WTC11 (cell line): ENCODE measurements at regions not wholly inside any gene's neighbourhood (a gene's known extent, or its start where the extent isn't known, plus 50 kb on each side); places are given as distances from the start of the nearest gene placed in this dataset.

Experiments used
- ATAC-seq: fragments of 200-7000 bp; cut with Tn5 transposase; 2 replicates; pipeline ENCODE4 v1.10.0; 2021; ENCODE audit warnings: mild to moderate bottlenecking, moderate library complexity
- CTCF ChIA-PET: fragments of 300-600 bp; sonication (Branson Sonifier 250); formaldehyde crosslinking; loops from one replicate; lab custom pipeline; 2021; ENCODE audit warnings: antibody characterized with exemption; lab: Charles Lee
- POLR2A ChIA-PET: fragments of 350-600 bp; sonication (Branson Sonifier 250); formaldehyde crosslinking; loops from one replicate; lab custom pipeline; 2021; ENCODE audit warnings: antibody characterized with exemption; lab: Charles Lee
- DNase-seq: peaks from one replicate; pipeline ENCODE4 v3.0.0; 2021; ENCODE audit warnings: low spot score
- H3K27ac Mint-ChIP-seq: 2 replicates; pipeline ENCODE4 v1.8.0; 2021; ENCODE audit warnings: mixed read lengths
- H3K27me3 Mint-ChIP-seq: 2 replicates; pipeline ENCODE4 v1.8.0; 2021; ENCODE audit warnings: low read depth, mild to moderate bottlenecking, moderate library complexity, mixed read lengths
- H3K36me3 Mint-ChIP-seq: 2 replicates; pipeline ENCODE4 v1.8.0; 2021; ENCODE audit warnings: mixed read lengths
- H3K4me1 Mint-ChIP-seq: 2 replicates; pipeline ENCODE4 v1.8.0; 2022; ENCODE audit warnings: mixed read lengths
- H3K4me3 Mint-ChIP-seq: 2 replicates; pipeline ENCODE4 v1.8.0; 2021; ENCODE audit warnings: mild to moderate bottlenecking, moderate library complexity, mixed read lengths
- H3K9me3 Mint-ChIP-seq: 2 replicates; pipeline ENCODE4 v1.8.0; 2021; ENCODE audit warnings: mixed read lengths
- AR ChIP-seq: fragments of 250-450 bp; sonication (Bioruptor Pico); IDR thresholded peaks from 2 replicates; pipeline ENCODE4 v1.9.0; 2021; ENCODE audit warnings: mild to moderate bottlenecking
- ATF3 ChIP-seq: sonication (generic); formaldehyde crosslinking; conservative IDR thresholded peaks from 2 replicates; pipeline ENCODE4 v1.8.1; 2022; ENCODE audit warnings: mild to moderate bottlenecking, missing genetic modification reagents
- CBFB ChIP-seq: sonication (generic); formaldehyde crosslinking; IDR thresholded peaks from 2 replicates; pipeline ENCODE4 v1.8.1; 2022; ENCODE audit warnings: mild to moderate bottlenecking, low read depth, missing genetic modification reagents
- CTCF ChIP-seq: fragments of 200-600 bp; IDR thresholded peaks from 2 replicates; pipeline ENCODE4 v1.8.0; 2022; ENCODE audit warnings: antibody characterized with exemption
- E2F1 ChIP-seq: sonication (generic); formaldehyde crosslinking; IDR thresholded peaks from 2 replicates; pipeline ENCODE4 v1.8.0; 2022; ENCODE audit warnings: mild to moderate bottlenecking, missing genetic modification reagents
- E2F4 ChIP-seq: sonication (generic); formaldehyde crosslinking; IDR thresholded peaks from 2 replicates; pipeline ENCODE4 v1.8.1; 2022; ENCODE audit warnings: low read depth, mild to moderate bottlenecking, moderate library complexity, missing genetic modification reagents, borderline replicate concordance
- ELF4 ChIP-seq: sonication (generic); formaldehyde crosslinking; IDR thresholded peaks from 2 replicates; pipeline ENCODE4 v1.8.1; 2022; ENCODE audit warnings: low read depth, mild to moderate bottlenecking, moderate library complexity, missing genetic modification reagents
- ESRRA ChIP-seq: sonication (generic); formaldehyde crosslinking; IDR thresholded peaks from 2 replicates; pipeline ENCODE4 v1.8.1; 2022; ENCODE audit warnings: mild to moderate bottlenecking, missing genetic modification reagents, borderline replicate concordance
- ETV6 ChIP-seq: sonication (generic); formaldehyde crosslinking; IDR thresholded peaks from 2 replicates; pipeline ENCODE4 v1.8.1; 2022; ENCODE audit warnings: mild to moderate bottlenecking, missing genetic modification reagents
- FOXP4 ChIP-seq: sonication (generic); formaldehyde crosslinking; IDR thresholded peaks from 2 replicates; pipeline ENCODE4 v1.8.0; 2022; ENCODE audit warnings: mild to moderate bottlenecking, missing genetic modification reagents
- KAT7 ChIP-seq: sonication (generic); formaldehyde crosslinking; IDR thresholded peaks from 2 replicates; pipeline ENCODE4 v1.8.1; 2023; ENCODE audit warnings: missing genetic modification reagents, mild to moderate bottlenecking, borderline replicate concordance
- NFYB ChIP-seq: sonication (generic); formaldehyde crosslinking; conservative IDR thresholded peaks from 2 replicates; pipeline ENCODE4 v1.8.0; 2022; ENCODE audit warnings: low read depth, missing genetic modification reagents
- NR1H2 ChIP-seq: sonication (generic); formaldehyde crosslinking; IDR thresholded peaks from 2 replicates; pipeline ENCODE4 v1.9.0; 2021; ENCODE audit warnings: mild to moderate bottlenecking, moderate library complexity, missing genetic modification reagents
- OVOL2 ChIP-seq: fragments of 250-450 bp; sonication (Bioruptor Pico); IDR thresholded peaks from 2 replicates; pipeline ENCODE4 v1.9.0; 2021; ENCODE audit warnings: mild to moderate bottlenecking, borderline replicate concordance
- PRRX2 ChIP-seq: fragments of 250-450 bp; sonication (Bioruptor Pico); IDR thresholded peaks from 2 replicates; pipeline ENCODE4 v1.8.0; 2021; ENCODE audit warnings: mild to moderate bottlenecking
- RORB ChIP-seq: fragments of 250-450 bp; sonication (Bioruptor Pico); IDR thresholded peaks from 2 replicates; pipeline ENCODE4 v1.9.0; 2021; ENCODE audit warnings: mild to moderate bottlenecking
- SMAD4 ChIP-seq: sonication (generic); formaldehyde crosslinking; IDR thresholded peaks from 2 replicates; pipeline ENCODE4 v1.8.0; 2022; ENCODE audit warnings: mild to moderate bottlenecking, missing genetic modification reagents
- TEAD1 ChIP-seq: sonication (generic); formaldehyde crosslinking; IDR thresholded peaks from 2 replicates; pipeline ENCODE4 v1.8.0; 2022; ENCODE audit warnings: mild to moderate bottlenecking, missing genetic modification reagents
- TEAD4 ChIP-seq: sonication (generic); formaldehyde crosslinking; IDR thresholded peaks from 2 replicates; pipeline ENCODE4 v1.8.0; 2022; ENCODE audit warnings: mild to moderate bottlenecking, missing genetic modification reagents
- ZNF232 ChIP-seq: sonication (generic); formaldehyde crosslinking; IDR thresholded peaks from 2 replicates; pipeline ENCODE4 v1.8.0; 2022; ENCODE audit warnings: mild to moderate bottlenecking, missing genetic modification reagents
- ZNF281 ChIP-seq: sonication (generic); formaldehyde crosslinking; IDR thresholded peaks from 2 replicates; pipeline ENCODE4 v1.8.0; 2023; ENCODE audit warnings: mild to moderate bottlenecking, missing genetic modification reagents
- ZNF425 ChIP-seq: fragments of 250-450 bp; sonication (Bioruptor Pico); conservative IDR thresholded peaks from 2 replicates; pipeline ENCODE4 v1.9.0; 2021; ENCODE audit warnings: mild to moderate bottlenecking

- TF ChIP-seq AR (CRISPR knock-in tag): no peak
- TF ChIP-seq ELF4 (CRISPR knock-in tag): no peak
- no peak for TF ChIP-seq CBFB (CRISPR knock-in tag)
- TF ChIP-seq ZNF281 (CRISPR knock-in tag): no peak
- no peak for TF ChIP-seq ZNF232 (CRISPR knock-in tag)
- TF ChIP-seq ZNF425 (CRISPR knock-in tag): no peak
- no peak for TF ChIP-seq TEAD1 (CRISPR knock-in tag)
- no peak for TF ChIP-seq ESRRA (CRISPR knock-in tag)
- TF ChIP-seq OVOL2: no peak
- no peak for TF ChIP-seq KAT7 (CRISPR knock-in tag)
- no peak for TF ChIP-seq CTCF
- ChIA-PET CTCF (no interaction called here), POLR2A (interaction anchor here (0.6 kb wide), 1 partner anchor 10 kb away, joined by 3 read pairs; no protein-coding TSS in a partner anchor)
Observed at GRCh38 chrX:7280520-7280919, 132.6 kb upstream of the PUDP start.

GRCh38 chrX:7272346-7272745 is 124.4 kb upstream of the PUDP start:
- no peak for TF ChIP-seq E2F1
- TF ChIP-seq TEAD4 (CRISPR knock-in tag): no peak
- TF ChIP-seq PRRX2 (CRISPR knock-in tag): no peak
- no peak for TF ChIP-seq ETV6 (CRISPR knock-in tag)
- no peak for TF ChIP-seq NFYB (CRISPR knock-in tag)
- TF ChIP-seq E2F4 (CRISPR knock-in tag): no peak
- TF ChIP-seq RORB (CRISPR knock-in tag): no peak
- no peak for TF ChIP-seq ATF3 (CRISPR knock-in tag)
- TF ChIP-seq NR1H2: no peak
- no peak for TF ChIP-seq SMAD4 (CRISPR knock-in tag)
- TF ChIP-seq FOXP4: no peak
- Mint-ChIP-seq H3K36me3 (no peaks in the 10 kb centered on the region), H3K4me1 (no peaks in the 10 kb centered on the region), H3K27me3 (no peaks in the 10 kb centered on the region; the same call in 1 of the 2 replicates), H3K27ac (no peak overlapping the region), H3K9me3 (no peaks in the 10 kb centered on the region), H3K4me3 (no peak overlapping the region)
- ATAC-seq: no peak
- POLR2A ChIA-PET: no interaction called here
- CTCF ChIA-PET: no interaction called here
- no peak for DNase-seq

More at GRCh38 chrX:7280520-7280919, 132.6 kb upstream of the PUDP start:
- no peak for DNase-seq
- Mint-ChIP-seq H3K27ac (no peak overlapping the region), H3K9me3 (no peaks in the 10 kb centered on the region), H3K4me1 (no peaks in the 10 kb centered on the region), H3K27me3 (no peaks in the 10 kb centered on the region), H3K4me3 (no peak overlapping the region), H3K36me3 (no peaks in the 10 kb centered on the region)
- no peak for ATAC-seq
